GM18519 (cell line): ENCODE measurements at regions not wholly inside any gene's neighbourhood (a gene's known extent, or its start where the extent isn't known, plus 50 kb on each side); places are given as distances from the start of the nearest gene placed in this dataset.
"Not testable (repeated sequence)": the region's sequence is repeated elsewhere in the genome, so short reads cannot be mapped to it uniquely, and the experiment has no call there.

ENCODE experiments used
- ATAC-seq: cut with Tn5 transposase; IDR thresholded peaks from one replicate; pipeline ENCODE4 v1.9.1; 2021; ENCODE audit warnings: mild to moderate bottlenecking, moderate library complexity; ENCODE audit not compliant: unreplicated experiment, low FRiP score

GRCh38 chr14:23744368-23744767, 108.2 kb downstream of the DHRS2 start:
- not testable (repeated sequence) for ATAC-seq

- ATAC-seq = no peak
These were observed 114.2 kb downstream of the DHRS2 start for GRCh38 chr14:23750357-23750756.

GRCh38 chr14:23751616-23752015, 115.5 kb downstream of the DHRS2 start:
- ATAC-seq = no peak

GRCh38 chr14:23763394-23763793, 127.2 kb downstream of the DHRS2 start:
- no peak for ATAC-seq

- ATAC-seq = no peak
These were observed 130.7 kb downstream of the DHRS2 start for GRCh38 chr14:23766737-23767401.

GRCh38 chr14:23769221-23769728, 133.1 kb downstream of the DHRS2 start:
- not testable (repeated sequence) for ATAC-seq

- ATAC-seq = no peak
These were observed 137.8 kb downstream of the DHRS2 start for GRCh38 chr14:23773981-23774380.

- ATAC-seq = no peak
These were observed 140.1 kb downstream of the DHRS2 start for GRCh38 chr14:23776296-23776695.

- no peak for ATAC-seq
These were observed 149.0 kb downstream of the DHRS2 start for GRCh38 chr14:23785208-23785607.

- no peak for ATAC-seq
These were observed 151.3 kb downstream of the DHRS2 start for GRCh38 chr14:23787436-23787835.

- ATAC-seq = no peak
These were observed 153.5 kb downstream of the DHRS2 start for GRCh38 chr14:23789696-23790095.

GRCh38 chr14:23793532-23793931, 157.4 kb downstream of the DHRS2 start:
- ATAC-seq = no peak

GRCh38 chr14:23800811-23801210, 152.8 kb upstream of the DHRS4 start:
- no peak for ATAC-seq

- no peak for ATAC-seq
These were observed 151.8 kb upstream of the DHRS4 start for GRCh38 chr14:23801766-23802165.

GRCh38 chr14:23804817-23805216, 148.8 kb upstream of the DHRS4 start:
- no peak for ATAC-seq

- ATAC-seq = no peak
These were observed 147.8 kb upstream of the DHRS4 start for GRCh38 chr14:23805761-23806160.

- ATAC-seq = no peak
These were observed 138.9 kb upstream of the DHRS4 start for GRCh38 chr14:23814527-23815256.

- no peak for ATAC-seq
These were observed 137.2 kb upstream of the DHRS4 start for GRCh38 chr14:23816371-23816770.

- ATAC-seq = no peak
These were observed 136.3 kb upstream of the DHRS4 start for GRCh38 chr14:23817164-23817767.

- ATAC-seq = no peak
These were observed 126.3 kb upstream of the DHRS4 start for GRCh38 chr14:23827100-23827892.

- ATAC-seq = no peak
These were observed 125.6 kb upstream of the DHRS4 start for GRCh38 chr14:23828001-23828400.
